Stimulated activated CD4-positive, alpha-beta T cell treated with anti-CD3 and anti-CD28 coated beads, Interleukin-15, amount 100 ng/mL, for 48 hours (primary cell): ENCODE measurements at regions not wholly inside any gene's neighbourhood (a gene's known extent, or its start where the extent isn't known, plus 50 kb on each side); places are given as distances from the start of the nearest gene placed in this dataset.

ENCODE experiments used
- DNase-seq, 2 donors: peaks; one replicate each; pipeline ENCODE4 v3.0.0-alpha.2; 2020; ENCODE audit warnings: low read depth in 2 of 2

DNA sequence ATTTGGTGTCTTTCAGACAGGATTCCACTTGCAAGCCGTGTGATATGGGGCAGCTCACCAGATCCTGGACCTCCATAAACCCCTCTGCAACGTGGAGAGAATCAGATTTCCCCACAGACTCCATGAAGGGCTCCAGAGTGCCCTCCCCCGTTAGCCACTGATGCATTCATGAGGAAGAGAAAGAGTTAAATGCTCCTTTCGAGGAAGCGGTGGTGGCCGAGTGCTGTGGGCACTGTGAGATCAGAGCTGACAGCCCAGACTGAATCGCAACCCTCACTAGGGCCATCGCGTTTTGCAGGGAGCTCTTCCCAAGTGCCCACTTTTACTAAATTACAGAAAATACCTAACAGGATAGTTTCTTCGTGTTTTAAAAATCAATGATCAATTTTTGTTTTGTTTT lies 226.3 kb upstream of the ZNF32 start:
- DNase-seq = no peak

DNA sequence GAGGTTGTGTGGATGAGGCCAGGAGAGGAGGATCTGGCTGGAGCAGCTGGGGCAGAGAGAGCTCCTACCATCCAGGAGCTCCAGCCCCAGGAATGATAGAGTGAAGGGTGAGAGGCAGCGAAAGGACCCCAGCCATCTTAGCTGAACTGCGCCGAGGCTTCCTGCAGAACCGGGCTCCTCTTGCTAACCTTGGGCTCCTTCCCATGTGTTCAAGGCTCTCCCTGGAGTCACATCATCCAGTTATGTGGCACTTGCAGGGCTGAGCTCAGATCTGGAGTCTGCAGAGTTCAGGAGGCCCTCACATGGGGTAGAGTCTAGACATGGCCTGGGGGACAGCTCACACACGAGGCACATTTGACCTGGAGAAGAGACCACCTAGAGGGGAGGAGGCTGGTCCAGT lies 225.0 kb upstream of the ZNF32 start:
- DNase-seq = no peak

DNA sequence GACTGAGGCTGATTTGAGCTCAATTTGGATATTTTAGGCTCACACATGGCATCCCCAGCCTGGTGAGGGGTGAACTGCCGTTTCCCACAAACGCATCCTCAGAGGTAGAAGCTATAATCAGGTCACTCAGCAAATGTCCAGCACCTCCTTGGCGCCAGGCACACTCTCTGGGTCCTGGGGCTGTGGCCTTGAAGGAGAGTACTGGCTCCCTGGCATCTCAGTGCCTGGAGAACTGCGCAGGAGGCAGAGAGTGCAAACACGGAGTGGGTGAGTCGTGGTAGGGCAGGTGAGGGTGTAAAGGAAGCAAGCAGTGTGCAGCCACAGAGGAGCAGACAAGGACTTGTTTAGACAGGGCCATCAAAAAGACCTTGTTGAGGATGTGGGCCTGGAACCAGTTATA lies 224.0 kb upstream of the ZNF32 start:
- DNase-seq = no peak

DNA sequence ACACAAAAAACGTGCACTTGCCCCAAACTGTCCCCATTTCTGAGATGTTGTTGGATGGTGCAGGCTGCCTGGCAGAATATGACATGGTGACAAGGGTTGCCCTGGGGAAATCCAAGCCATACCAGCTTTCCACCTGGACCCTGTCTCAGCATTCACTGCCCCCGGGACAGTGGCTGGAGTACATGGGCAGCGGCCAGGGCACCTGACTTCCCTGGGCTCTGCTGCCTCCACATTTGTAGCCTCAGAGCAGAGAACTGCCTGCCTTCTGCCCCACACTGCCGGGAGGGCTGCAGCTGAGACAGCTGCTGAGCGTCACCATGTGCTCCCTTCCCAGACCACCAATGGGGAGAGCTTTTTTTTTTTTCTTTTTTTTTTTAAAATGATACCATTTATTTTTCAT lies 222.9 kb upstream of the ZNF32 start:
- DNase-seq = no peak

DNA sequence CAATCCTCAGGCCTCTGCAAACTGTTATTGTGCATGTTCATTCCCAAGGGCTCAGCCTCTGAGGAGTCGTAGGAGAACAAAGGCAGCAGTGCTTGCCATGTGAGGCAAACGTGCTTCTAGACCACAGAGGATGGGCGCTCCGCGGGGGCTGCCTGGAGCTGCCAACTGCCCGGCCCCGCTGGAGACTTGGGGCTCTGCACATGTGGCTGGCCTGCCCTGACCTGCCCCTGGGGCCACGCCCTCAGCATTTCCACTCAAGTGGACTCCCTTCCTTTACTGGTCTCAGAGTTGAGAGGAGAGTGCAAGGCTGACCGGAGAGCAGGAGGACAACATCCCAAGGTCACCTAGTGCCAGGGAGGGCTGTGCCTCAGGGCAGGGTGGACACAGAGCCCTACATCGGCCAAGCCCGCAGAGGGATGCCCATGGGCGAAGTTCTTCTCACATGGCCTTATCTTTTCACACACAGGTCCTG lies 222.3 kb upstream of the ZNF32 start:
- DNase-seq = no peak

DNA sequence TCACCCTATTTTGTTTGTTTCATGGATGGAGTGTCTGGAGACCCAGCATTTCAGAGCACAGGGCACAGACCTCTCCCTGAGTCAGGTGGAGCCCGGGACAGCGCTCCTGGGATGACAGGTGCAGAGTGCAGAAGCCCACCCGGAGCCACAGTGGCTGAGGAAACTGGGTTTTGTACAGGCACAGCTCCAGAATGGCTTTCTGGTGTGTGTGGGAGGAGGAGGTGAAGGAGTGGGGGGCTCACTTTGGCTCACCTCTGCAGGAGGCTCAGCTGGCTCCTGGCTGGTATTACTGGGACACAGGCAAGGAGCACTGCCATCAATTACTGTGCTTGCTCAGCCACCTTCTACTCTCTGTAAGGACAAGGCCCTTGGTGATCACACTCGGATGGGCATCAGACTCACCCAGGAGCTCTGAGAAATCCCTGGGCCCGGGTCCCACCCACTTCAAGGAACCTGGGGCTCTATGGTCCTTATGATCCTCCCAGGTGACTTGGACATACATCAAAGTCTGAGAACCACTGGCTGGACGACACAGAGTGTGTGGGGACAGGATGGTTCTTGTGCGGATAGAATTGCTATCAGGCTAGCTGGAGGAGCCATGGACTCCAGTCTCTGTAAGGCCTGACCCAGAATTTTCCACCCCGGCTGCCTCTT lies 221.1 kb upstream of the ZNF32 start:
- no peak for DNase-seq

DNA sequence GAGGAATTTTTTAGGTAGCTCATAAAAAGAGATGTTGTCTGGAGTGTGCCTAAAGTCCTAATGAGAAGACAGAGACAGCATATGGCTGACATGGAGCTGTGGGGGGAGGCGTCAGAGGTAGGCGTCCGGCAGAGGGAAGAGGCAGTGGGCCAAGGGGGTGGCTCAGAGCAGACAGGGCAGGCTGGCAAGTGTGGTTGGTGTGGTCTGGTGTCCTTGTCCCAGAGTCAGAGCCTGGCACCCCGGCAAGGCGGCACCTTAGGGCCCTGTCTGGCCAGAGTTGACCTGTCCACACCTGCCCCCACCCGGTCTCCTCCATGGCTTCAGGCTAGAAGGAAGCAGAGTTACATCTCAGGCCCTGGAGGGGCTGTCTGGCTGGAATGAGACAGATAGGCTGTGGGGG lies 220.3 kb upstream of the ZNF32 start:
- DNase-seq = no peak

DNA sequence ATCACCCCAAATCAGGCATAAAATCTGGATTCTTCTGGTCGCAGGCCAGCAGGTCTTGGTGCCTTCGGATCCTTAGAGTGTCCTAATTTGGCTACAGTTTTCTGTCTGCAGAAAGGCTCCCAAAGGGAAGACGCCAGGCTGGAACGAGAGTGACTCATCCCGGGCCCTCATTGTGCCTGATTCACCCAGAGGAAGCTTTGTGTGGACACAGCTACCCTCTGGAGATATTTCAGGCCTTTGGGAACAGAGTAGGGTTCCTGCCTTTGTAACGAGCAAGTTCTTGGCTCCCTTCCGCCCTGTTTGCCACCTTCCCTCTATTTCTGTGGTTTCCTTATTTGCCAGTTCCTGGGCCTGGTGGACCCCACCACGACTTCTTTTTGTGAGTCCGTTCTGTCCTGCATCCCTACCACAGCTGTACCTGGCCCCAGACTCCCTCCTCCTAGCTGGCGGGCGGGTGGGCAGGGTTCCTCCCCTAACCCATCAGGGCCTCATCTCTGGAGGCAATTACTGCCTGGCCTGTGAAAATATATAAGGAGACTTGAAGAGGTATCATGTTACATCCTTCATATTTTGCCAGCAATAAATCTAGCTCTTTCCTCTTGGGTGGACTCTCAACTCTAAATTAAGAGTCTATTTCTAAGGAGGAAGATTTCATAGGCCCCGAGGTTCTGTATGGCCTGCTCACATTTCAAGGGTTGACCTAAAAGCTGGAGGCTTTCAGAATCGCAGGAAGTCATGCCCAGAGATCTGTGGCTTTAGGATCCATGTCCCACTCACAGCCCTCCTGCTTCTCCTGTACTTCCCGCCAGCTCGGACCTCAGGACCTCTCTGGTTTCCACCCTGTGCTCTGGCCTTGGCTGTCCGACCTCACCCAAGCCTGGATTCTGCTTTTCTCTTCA lies 219.2 kb upstream of the ZNF32 start:
- DNase-seq = no peak

DNA sequence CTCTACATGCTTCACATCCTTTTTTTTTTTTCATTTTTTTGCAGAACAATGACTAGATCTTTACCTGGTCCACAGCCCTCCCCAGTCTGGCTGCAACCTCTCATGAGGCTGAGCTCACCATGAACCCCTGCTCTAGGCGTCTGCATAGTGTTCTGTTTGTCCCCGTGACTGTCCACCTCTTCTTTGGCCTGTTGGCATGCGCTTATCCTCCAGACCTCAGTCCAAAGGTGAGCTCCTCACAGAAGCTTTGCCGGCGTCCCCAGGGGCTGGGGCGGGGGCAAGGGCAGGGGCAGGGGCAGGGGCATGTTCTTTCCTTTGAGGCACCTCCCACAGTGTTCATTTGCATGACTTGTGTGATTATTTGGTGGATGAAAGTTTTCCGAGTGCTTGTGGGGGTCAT lies 218.4 kb upstream of the ZNF32 start:
- no peak for DNase-seq

DNA sequence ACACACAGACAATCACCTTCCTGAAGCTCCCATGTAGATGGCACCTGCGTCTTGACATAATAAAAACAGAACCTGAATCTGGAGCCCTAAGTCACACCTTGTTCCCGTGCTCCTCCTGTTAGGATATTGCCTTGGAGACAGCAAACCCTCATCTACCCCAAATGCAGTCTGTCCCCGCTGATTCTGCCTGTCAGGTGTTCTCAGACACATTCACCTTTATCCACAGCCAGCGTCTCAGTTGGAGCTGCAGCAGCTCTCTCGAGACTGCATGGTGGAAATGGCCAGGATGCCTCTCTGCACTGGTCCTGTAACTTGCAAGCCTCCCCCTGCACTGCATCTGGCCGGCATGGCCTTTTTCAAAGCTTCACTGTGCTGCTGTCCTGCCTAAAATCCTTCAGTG lies 218.0 kb upstream of the ZNF32 start:
- no peak for DNase-seq

DNA sequence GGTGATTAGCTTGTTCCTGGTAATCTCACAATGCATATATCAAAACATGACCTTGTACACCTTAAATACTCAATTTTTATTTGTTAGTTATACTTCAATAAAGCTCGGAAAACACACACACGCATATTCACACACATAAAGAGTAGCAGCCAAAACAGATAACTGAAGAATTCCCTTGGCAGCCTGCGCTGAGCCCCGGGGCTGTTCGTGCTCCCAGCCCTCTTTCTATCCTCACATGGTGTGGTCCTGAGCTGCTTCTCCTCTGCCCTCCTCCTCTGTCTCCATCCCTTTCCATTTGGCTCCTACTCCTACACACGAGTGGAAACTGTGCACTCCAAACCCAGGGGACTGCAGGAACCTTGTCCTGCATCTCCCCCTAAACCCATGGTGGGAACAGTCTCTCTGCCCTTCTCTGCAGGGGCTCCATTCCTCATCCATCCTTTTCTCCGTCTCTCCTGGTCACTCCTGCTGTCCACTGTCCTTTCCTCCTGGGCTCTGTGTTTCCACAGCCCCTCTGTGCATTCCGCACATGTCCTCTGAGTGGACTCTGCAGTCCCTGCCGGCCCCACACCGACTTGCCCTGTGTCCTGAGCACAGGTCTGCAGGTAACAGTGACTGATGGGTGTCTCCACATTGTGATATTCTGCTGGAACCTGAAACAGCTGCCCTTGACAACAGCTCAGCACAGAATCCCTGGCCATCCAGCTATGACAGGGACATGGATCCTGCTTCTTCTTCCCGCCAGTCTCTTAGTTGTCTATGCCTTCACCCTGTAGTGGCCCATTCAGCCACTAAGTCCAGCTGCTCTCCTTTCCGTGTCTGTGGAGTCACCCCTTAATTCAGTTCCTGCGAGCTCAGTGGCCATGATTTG lies 216.8 kb upstream of the ZNF32 start:
- no peak for DNase-seq

DNA sequence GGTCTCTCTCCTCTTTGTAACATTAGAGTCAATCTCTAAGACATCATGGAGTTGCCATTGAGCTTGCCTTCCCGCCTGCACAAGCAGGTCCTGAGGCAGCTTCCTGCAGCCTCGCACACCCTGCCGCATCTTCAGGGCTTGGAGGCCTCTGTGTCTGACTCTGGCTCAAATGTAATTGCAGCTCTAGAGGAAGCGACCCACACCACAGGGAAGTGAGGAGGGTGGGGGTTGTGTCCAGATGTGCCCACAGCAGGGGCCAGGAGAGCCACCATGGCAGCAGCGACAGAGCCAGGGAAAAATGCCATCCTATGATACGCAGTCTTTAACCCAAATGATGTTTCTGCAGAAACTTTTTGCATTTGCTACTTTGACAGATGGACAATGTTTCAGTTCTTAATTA lies 216.0 kb upstream of the ZNF32 start:
- no peak for DNase-seq

DNA sequence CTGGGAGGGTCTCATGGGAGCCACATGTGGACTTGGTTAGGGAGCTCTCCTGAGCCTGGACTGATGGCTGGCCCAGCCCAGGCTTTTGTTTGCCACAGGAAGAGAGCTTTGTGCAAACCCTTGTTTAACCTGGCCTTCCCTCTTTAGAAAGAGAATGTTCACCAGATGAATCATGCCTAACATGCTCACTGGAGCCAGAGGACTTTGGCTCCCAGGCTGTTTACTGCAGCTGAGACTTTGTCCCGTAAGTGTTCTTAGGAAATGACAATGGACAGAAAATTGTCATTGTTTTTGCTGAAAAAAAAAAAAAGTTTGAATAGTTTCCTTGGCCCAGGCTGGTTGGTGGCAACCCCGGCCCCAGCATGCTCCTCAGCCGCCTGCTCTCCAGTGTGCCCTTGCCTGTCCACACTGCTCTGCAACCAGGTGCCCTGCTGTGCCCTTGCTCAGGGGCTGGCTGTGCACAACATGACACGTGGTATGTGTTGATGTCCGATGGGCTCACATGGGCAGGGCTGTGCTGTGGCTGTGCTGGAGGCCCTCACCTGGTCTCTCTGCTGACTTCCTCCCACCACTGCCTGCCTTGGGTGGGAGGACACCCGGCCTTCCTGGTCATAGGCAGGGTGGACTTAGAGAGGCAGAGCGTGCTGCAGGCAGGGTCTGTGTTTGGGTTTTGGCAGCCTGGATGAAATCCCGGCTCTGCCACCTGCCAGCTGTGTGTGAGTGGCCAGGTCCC lies 215.3 kb upstream of the ZNF32 start:
- no peak for DNase-seq

DNA sequence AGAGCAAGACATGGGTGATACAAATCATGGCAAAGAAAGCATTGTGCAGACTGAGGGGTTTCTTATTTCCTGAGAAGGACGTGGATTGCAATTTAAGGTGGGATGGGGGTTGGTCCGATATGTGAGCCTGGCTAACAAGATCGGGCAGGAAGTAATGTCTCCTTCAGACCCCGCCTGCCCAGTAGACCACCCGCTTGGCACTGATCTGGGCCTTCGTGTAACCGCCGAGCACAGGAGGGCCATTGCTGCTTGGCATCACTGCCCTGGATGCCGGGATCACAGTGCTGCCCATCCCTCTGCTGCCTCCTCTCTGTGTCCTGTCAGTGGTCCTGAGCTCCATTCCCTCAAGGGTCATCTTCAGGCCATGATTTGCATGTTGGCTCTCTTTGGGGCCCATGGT lies 214.6 kb upstream of the ZNF32 start:
- no peak for DNase-seq

DNA sequence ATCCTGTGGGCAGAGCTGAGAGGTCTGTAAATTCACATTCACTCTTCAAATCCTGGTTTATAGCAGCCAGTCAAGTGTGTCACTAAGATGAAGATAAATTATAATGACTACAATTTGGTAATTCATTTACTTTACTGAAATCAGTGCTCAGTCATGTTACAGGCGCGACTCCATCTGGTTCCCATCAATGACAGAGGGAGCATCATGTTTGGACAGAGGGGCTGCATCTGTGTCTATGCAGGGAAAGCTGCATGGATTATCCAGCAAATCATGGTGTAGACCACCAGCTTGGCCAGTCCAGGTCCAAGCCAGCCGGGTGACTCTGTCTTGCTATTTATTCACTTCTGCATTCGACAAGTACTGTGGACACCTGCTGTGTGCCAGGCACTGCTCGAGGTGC lies 214.1 kb upstream of the ZNF32 start:
- no peak for DNase-seq

DNA sequence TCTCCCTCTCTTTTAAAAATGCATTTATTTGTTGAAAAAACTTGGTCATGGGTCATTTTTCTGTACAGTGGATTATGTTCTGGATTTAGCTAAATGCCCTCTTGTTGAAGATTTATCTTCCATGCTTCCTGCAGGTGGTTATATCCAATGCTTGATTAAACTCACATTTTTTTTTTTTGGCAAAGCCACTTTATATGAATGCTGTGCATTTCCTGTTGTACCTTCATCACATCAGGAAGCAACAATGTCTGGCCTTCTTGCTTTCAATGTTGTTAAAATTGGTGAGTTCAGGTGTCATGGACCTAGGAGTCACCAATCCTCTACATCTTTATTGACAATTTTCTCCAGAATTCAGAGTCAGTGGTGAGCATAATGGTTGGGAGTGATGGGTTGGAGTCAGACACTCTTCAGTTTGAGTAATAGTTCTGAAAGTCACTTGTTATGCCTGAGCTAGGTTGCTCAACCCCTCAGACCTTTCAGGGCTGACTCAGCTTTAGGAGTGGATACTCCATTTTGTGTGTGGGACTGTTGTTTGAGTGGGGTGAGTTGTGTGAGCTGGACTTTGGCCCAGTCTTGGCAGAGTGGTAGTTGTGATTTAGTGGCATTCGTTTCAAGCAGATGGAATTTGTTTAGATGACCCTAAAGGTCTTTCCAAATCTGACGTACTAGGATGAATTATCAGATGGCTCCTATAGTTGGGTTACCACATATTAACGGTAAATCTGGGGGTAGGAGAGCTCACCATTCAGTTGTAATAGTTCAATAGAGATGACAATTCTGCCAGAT lies 213.5 kb upstream of the ZNF32 start:
- DNase-seq = no peak

DNA sequence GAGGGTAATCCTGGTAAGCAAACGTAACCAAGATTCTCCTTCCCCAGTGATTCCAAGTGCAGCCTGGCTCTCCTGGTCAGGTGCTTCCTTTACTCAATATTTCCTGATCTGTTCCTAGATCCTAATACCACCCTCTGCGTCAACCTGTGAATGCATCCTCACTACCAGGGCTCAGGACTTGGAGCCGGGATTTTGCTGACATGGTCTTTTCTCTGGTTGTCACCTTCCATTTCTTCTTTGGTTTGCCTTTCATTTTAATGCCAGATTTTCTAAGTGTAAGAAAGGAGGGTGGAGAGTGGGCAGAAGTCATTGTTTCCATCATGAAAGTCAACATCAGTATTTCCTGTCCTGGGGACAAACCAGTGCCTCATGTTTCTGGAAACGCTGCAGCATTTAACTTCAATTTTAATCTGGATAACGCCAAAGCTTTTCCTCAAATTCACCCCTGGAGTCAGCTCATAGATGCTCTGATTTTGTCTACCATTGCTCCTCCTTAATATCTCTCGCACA lies 210.4 kb upstream of the ZNF32 start:
- DNase-seq = no peak

DNA sequence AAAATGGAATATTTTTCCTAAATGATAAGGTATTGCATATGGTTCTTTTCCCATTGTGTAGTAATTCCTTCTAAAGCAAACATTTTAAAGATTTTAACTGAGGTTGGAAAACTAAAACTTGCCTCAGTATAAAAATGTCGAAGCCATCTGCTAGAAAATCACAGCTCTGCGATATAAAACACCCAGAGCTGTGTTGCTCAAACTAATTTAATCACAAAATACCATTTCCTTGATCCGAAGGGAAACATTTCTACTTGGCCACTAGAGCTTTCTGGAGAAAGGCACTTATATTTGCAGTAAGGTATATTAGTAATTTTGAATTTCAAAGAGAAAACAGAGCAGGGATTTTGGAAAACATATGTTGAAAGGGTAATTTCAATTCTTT lies 209.2 kb upstream of the ZNF32 start:
- no peak for DNase-seq

DNA sequence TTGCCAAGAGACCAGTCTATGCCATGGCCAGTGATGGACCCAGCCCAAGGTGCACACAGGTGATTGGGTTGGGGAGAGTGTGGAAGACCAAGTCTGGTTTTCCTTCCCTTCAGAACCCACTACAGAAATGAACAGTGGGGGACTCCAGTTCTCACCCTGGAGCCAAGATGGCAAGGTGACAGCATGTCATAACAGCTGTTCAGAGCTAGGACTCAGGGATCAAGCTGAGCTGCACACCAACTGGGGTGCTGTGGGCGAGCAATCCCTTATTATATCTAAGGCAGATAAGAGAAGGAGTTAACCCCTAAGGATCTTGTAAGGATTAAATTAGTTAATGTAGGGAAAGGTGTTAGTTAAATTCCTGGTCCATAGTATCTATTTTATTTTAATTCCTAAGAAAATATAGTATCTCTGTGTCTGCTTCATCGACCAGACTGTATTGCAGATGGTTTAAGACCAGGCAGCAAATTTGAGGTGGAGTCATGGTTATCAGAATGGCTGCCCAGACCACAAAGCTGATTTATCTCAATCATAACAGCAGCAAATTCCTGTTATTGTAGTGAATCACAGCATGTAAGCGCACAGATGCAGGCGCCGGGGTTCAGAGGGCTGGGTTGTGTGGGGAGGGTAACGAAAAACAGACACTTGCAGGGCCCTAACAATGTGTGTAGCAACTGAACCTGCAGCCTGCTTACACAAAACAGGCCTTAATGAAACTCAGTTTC lies 208.7 kb upstream of the ZNF32 start:
- no peak for DNase-seq

DNA sequence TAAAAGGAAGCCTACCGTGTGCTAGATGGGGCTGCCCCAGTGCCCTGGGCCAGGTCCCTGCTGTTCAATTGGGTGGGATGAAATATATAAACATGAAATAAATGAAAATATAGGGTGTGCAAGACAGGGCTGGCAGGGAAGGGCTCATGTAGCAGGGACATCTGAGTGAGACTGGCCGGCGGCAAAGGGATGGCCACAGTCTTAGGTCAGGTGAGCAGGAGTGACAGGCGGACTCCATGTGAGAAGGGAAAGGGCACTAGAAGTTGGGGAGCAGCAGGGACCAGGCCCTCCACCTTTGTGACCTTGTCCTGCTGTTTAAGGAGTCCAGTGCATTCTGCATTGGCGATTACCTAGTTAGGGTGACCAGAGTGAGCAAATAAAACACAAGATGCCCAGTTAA lies 207.6 kb upstream of the ZNF32 start:
- DNase-seq = no peak
